GM12872 (cell line): ENCODE measurements at regions not wholly inside any gene's neighbourhood (a gene's known extent, or its start where the extent isn't known, plus 50 kb on each side); places are given as distances from the start of the nearest gene placed in this dataset.

ENCODE experiments used
- CTCF ChIP-seq: IDR thresholded peaks from 3 replicates; pipeline ENCODE4 v1.5.1; 2011; ENCODE audit warnings: low read depth, mild to moderate bottlenecking, low read length, moderate library complexity; ENCODE audit not compliant: insufficient read depth

GRCh38 chr1:96357141-96357765, 364.3 kb upstream of the PTBP2 start:
- no peak for TF ChIP-seq CTCF

- no peak for TF ChIP-seq CTCF
These were observed 363.5 kb upstream of the PTBP2 start for GRCh38 chr1:96358057-96358456.

GRCh38 chr1:96360036-96360795, 361.4 kb upstream of the PTBP2 start:
- TF ChIP-seq CTCF, result no peak

- no peak for TF ChIP-seq CTCF
These were observed 360.2 kb upstream of the PTBP2 start for GRCh38 chr1:96361271-96361856.

GRCh38 chr1:96361961-96362360, 359.6 kb upstream of the PTBP2 start:
- no peak for TF ChIP-seq CTCF

- no peak for TF ChIP-seq CTCF
These were observed 359.0 kb upstream of the PTBP2 start for GRCh38 chr1:96362623-96363022.

- TF ChIP-seq CTCF, result no peak
These were observed 357.8 kb upstream of the PTBP2 start for GRCh38 chr1:96363826-96364225.
